GM19438 (cell line): ENCODE measurements at regions not wholly inside any gene's neighbourhood (a gene's known extent, or its start where the extent isn't known, plus 50 kb on each side); places are given as distances from the start of the nearest gene placed in this dataset.

Experiments used
- ATAC-seq: cut with Tn5 transposase; IDR thresholded peaks from one replicate; pipeline ENCODE4 v1.9.1; 2021; ENCODE audit warnings: low read depth; ENCODE audit not compliant: unreplicated experiment

- no peak for ATAC-seq
Observed at GRCh38 chr22:49303781-49304461, 523.8 kb downstream of the BRD1 start.

GRCh38 chr22:49303061-49303735 is 524.5 kb downstream of the BRD1 start:
- ATAC-seq, result no peak

GRCh38 chr22:49302530-49302929 is 525.1 kb downstream of the BRD1 start:
- ATAC-seq, result no peak

- ATAC-seq, result no peak
Observed at GRCh38 chr22:49302150-49302460, 525.6 kb downstream of the BRD1 start.

GRCh38 chr22:49301398-49302149 is 526.1 kb downstream of the BRD1 start:
- ATAC-seq, result no peak

GRCh38 chr22:49300951-49301397 is 526.7 kb downstream of the BRD1 start:
- no peak for ATAC-seq

GRCh38 chr22:49300241-49300640 is 527.4 kb downstream of the BRD1 start:
- no peak for ATAC-seq

- ATAC-seq, result no peak
Observed at GRCh38 chr22:49299821-49300231, 527.8 kb downstream of the BRD1 start.

- no peak for ATAC-seq
Observed at GRCh38 chr22:49298834-49299750, 528.6 kb downstream of the BRD1 start.

GRCh38 chr22:49297871-49298721 is 529.6 kb downstream of the BRD1 start:
- ATAC-seq, result no peak

GRCh38 chr22:49297286-49297870 is 530.3 kb downstream of the BRD1 start:
- no peak for ATAC-seq

GRCh38 chr22:49296561-49296960 is 531.1 kb downstream of the BRD1 start:
- no peak for ATAC-seq

- no peak for ATAC-seq
Observed at GRCh38 chr22:49295851-49296560, 531.7 kb downstream of the BRD1 start.

GRCh38 chr22:49295465-49295743 is 532.3 kb downstream of the BRD1 start:
- ATAC-seq, result no peak

- no peak for ATAC-seq
Observed at GRCh38 chr22:49294656-49295464, 532.8 kb downstream of the BRD1 start.

GRCh38 chr22:49292909-49293308 is 534.8 kb downstream of the BRD1 start:
- ATAC-seq, result no peak

GRCh38 chr22:49291781-49292180 is 535.9 kb downstream of the BRD1 start:
- no peak for ATAC-seq

- ATAC-seq, result no peak
Observed at GRCh38 chr22:49291169-49291568, 536.5 kb downstream of the BRD1 start.
